GM21717 (cell line): ENCODE measurements at regions not wholly inside any gene's neighbourhood (a gene's known extent, or its start where the extent isn't known, plus 50 kb on each side); places are given as distances from the start of the nearest gene placed in this dataset.
"Not testable (repeated sequence)": the region's sequence is repeated elsewhere in the genome, so short reads cannot be mapped to it uniquely, and the experiment has no call there.

Experiments used
- ATAC-seq: cut with Tn5 transposase; IDR thresholded peaks from one replicate; pipeline ENCODE4 v1.9.1; 2021; ENCODE audit warnings: mild to moderate bottlenecking, moderate library complexity; ENCODE audit not compliant: unreplicated experiment

- ATAC-seq, result no peak
Observed at GRCh38 chr2:83901317-83901716, 557.8 kb downstream of the SUCLG1 start.

- ATAC-seq, result no peak
Observed at GRCh38 chr2:83900862-83901261, 558.2 kb downstream of the SUCLG1 start.

GRCh38 chr2:83899271-83899670 is 559.8 kb downstream of the SUCLG1 start:
- ATAC-seq, result no peak

GRCh38 chr2:83894976-83895375 is 564.1 kb downstream of the SUCLG1 start:
- no peak for ATAC-seq

GRCh38 chr2:83887757-83888156 is 571.3 kb downstream of the SUCLG1 start:
- ATAC-seq, result no peak

- no peak for ATAC-seq
Observed at GRCh38 chr2:83879127-83879526, 580.0 kb downstream of the SUCLG1 start.

GRCh38 chr2:83877261-83877660 is 581.8 kb downstream of the SUCLG1 start:
- ATAC-seq, result not testable (repeated sequence)

GRCh38 chr2:83874712-83875430 is 584.2 kb downstream of the SUCLG1 start:
- ATAC-seq, result no peak

GRCh38 chr2:83874066-83874465 is 585.0 kb downstream of the SUCLG1 start:
- no peak for ATAC-seq

- ATAC-seq, result no peak
Observed at GRCh38 chr2:83873110-83873509, 586.0 kb downstream of the SUCLG1 start.

GRCh38 chr2:83866211-83866610 is 592.9 kb downstream of the SUCLG1 start:
- no peak for ATAC-seq

- ATAC-seq, result no peak
Observed at GRCh38 chr2:83862600-83862999, 596.5 kb downstream of the SUCLG1 start.

- ATAC-seq, result no peak
Observed at GRCh38 chr2:83860320-83860719, 598.8 kb downstream of the SUCLG1 start.

GRCh38 chr2:83859553-83859952 is 599.5 kb downstream of the SUCLG1 start:
- ATAC-seq, result no peak

GRCh38 chr2:83851066-83851465 is 608.0 kb downstream of the SUCLG1 start:
- no peak for ATAC-seq

- ATAC-seq, result no peak
Observed at GRCh38 chr2:83850071-83850725, 608.9 kb downstream of the SUCLG1 start.

GRCh38 chr2:83844490-83844889 is 614.6 kb downstream of the SUCLG1 start:
- ATAC-seq, result no peak

- ATAC-seq, result no peak
Observed at GRCh38 chr2:83842421-83842820, 616.7 kb downstream of the SUCLG1 start.

- ATAC-seq, result no peak
Observed at GRCh38 chr2:83837823-83838222, 621.3 kb downstream of the SUCLG1 start.

GRCh38 chr2:83827618-83828017 is 631.5 kb downstream of the SUCLG1 start:
- ATAC-seq, result no peak

GRCh38 chr2:83826577-83826976 is 632.5 kb downstream of the SUCLG1 start:
- ATAC-seq, result no peak

GRCh38 chr2:83823229-83823628 is 635.9 kb downstream of the SUCLG1 start:
- ATAC-seq, result no peak

GRCh38 chr2:83817511-83817910 is 641.6 kb downstream of the SUCLG1 start:
- ATAC-seq, result no peak
